PC-3 (cell line): ENCODE measurements at regions not wholly inside any gene's neighbourhood (a gene's known extent, or its start where the extent isn't known, plus 50 kb on each side); places are given as distances from the start of the nearest gene placed in this dataset.

Experiments used
- ATAC-seq: fragments of 200-7000 bp; cut with Tn5 transposase; 2 replicates; pipeline ENCODE4 v1.9.1; 2020; ENCODE audit warnings: mild to moderate bottlenecking, moderate library complexity
- BruUV-seq: library from RNA; stranded (reverse); fragments of 400-500 nt; replicated peaks from 2 replicates; lab custom pipeline; 2021; lab: Mats Ljungman, UMichigan
- CTCF ChIA-PET: fragments of 300-600 bp; sonication (Branson Sonifier 250); formaldehyde crosslinking; loops from one replicate; lab custom pipeline; 2022; ENCODE audit warnings: antibody characterized with exemption; lab: Charles Lee
- POLR2A ChIA-PET: fragments of 300-600 bp; sonication (Branson Sonifier 250); formaldehyde crosslinking; loops from one replicate; lab custom pipeline; 2022; ENCODE audit warnings: antibody characterized with exemption; ENCODE audit not compliant: unreplicated experiment; lab: Charles Lee
- DNase-seq: peaks from one replicate; pipeline ENCODE4 v3.0.0-alpha.2; 2015
- H2AFZ ChIP-seq: fragments of 300-600 bp; sonication (generic); 2 replicates; pipeline ENCODE4 v1.6.0; 2016; ENCODE audit warnings: antibody characterized with exemption, low read length
- H3F3A ChIP-seq: fragments of 300-600 bp; sonication (generic); one replicate; pipeline ENCODE4 v1.6.0; 2017; ENCODE audit warnings: antibody characterized with exemption, low read length, control low read depth, mild to moderate bottlenecking; ENCODE audit not compliant: unreplicated experiment
- H3K27ac ChIP-seq: fragments of 300-600 bp; sonication (generic); 2 replicates; pipeline ENCODE4 v1.5.1; 2016; ENCODE audit warnings: mild to moderate bottlenecking, low read length
- H3K27me3 ChIP-seq: fragments of 300-600 bp; sonication (generic); 2 replicates; pipeline ENCODE4 v1.6.1; 2016; ENCODE audit warnings: low read length, mixed read lengths
- H3K36me3 ChIP-seq: fragments of 300-600 bp; sonication (generic); 2 replicates; pipeline ENCODE4 v1.6.1; 2016; ENCODE audit warnings: low read depth, mixed run types, low read length, mixed read lengths
- H3K4me1 ChIP-seq: fragments of 300-600 bp; sonication (generic); 2 replicates; pipeline ENCODE4 v1.5.1; 2016; ENCODE audit warnings: low read length; ENCODE audit not compliant: insufficient read depth
- H3K4me2 ChIP-seq: fragments of 300-600 bp; sonication (generic); 2 replicates; pipeline ENCODE4 v1.6.0; 2016; ENCODE audit warnings: low read length
- H3K4me3 ChIP-seq: fragments of 300-600 bp; sonication (generic); 2 replicates; pipeline ENCODE4 v1.5.1; 2016; ENCODE audit warnings: mild to moderate bottlenecking, low read length, mixed read lengths
- H3K79me2 ChIP-seq: fragments of 300-600 bp; sonication (generic); 2 replicates; pipeline ENCODE4 v1.6.1; 2017; ENCODE audit warnings: low read length, mixed read lengths
- H3K9ac ChIP-seq: fragments of 300-600 bp; sonication (generic); 2 replicates; pipeline ENCODE4 v1.6.0; 2016; ENCODE audit warnings: mild to moderate bottlenecking, low read length
- H3K9me2 ChIP-seq: fragments of 300-600 bp; sonication (generic); replicated peaks from 2 replicates; pipeline ENCODE4 v1.6.1; 2016; ENCODE audit warnings: mixed run types, low read length, mixed read lengths
- H3K9me3 ChIP-seq: fragments of 300-600 bp; sonication (generic); 2 replicates; pipeline ENCODE4 v1.6.1; 2016; ENCODE audit warnings: low read length, mixed read lengths
- H4K20me1 ChIP-seq: fragments of 300-600 bp; sonication (generic); 2 replicates; pipeline ENCODE4 v1.6.1; 2016; ENCODE audit warnings: low read length, mixed read lengths
- EZH2 ChIP-seq: fragments of 300-600 bp; sonication (generic); IDR thresholded peaks from one replicate; pipeline ENCODE4 v1.6.1; 2017; ENCODE audit warnings: antibody characterized with exemption, mild to moderate bottlenecking, low read length; ENCODE audit not compliant: unreplicated experiment
- EZH2phosphoT487 ChIP-seq: fragments of 300-600 bp; sonication (generic); IDR thresholded peaks from 2 replicates; pipeline ENCODE4 v1.6.1; 2018; ENCODE audit warnings: mild to moderate bottlenecking, antibody characterized with exemption, low read length, borderline replicate concordance
- intact Hi-C: fragments of 100-400 bp; cut with micrococcal nuclease; formaldehyde crosslinking; loops from 2 replicates; pipeline ENCODE4 v1.9.0; 2023
- TF ChIP-seq, protein P1 (sequence below): fragments of 300-600 bp; sonication (generic); conservative IDR thresholded peaks from 2 replicates; pipeline ENCODE4 v1.5.1; 2017; ENCODE audit warnings: antibody characterized with exemption, low read depth, mild to moderate bottlenecking, low read length

DNA sequence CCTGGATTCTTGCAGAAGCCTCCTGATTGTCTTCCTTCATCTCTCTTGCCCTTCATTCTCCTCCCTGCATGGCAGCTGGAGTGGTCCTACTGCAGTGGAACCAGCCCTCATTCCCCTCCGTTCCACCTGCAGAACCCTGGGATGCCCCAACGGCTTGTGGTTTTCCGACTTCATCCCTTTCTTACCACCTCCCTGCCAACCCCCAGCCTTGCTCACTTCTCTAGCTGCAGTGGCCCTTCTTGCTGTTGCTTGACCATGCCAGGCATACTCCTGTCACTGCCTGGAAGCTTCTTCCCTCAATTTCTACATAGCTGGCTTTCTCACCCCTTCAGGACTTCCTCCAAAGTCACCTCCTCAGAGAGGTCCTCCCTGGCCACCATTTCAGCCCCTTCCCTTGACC, 123.3 kb downstream of the BEGAIN start:
- no TSS peak for BruUV-seq
- H3K27me3 ChIP-seq: no peaks in the 10 kb centered on the region
- intact Hi-C loops: no loop called here
- no peak overlapping the region for H3K9ac ChIP-seq
- no peak overlapping the region for H3K27ac ChIP-seq
- no peak overlapping the region for H3K4me3 ChIP-seq
- ChIA-PET CTCF (no interaction called here), POLR2A (no interaction called here)
- H3K36me3 ChIP-seq: no peaks in the 10 kb centered on the region
- no peaks in the 10 kb centered on the region for H3K4me1 ChIP-seq
- no peak for TF ChIP-seq EZH2phosphoT487
- TF ChIP-seq, protein P1, sequence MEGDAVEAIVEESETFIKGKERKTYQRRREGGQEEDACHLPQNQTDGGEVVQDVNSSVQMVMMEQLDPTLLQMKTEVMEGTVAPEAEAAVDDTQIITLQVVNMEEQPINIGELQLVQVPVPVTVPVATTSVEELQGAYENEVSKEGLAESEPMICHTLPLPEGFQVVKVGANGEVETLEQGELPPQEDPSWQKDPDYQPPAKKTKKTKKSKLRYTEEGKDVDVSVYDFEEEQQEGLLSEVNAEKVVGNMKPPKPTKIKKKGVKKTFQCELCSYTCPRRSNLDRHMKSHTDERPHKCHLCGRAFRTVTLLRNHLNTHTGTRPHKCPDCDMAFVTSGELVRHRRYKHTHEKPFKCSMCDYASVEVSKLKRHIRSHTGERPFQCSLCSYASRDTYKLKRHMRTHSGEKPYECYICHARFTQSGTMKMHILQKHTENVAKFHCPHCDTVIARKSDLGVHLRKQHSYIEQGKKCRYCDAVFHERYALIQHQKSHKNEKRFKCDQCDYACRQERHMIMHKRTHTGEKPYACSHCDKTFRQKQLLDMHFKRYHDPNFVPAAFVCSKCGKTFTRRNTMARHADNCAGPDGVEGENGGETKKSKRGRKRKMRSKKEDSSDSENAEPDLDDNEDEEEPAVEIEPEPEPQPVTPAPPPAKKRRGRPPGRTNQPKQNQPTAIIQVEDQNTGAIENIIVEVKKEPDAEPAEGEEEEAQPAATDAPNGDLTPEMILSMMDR: no peak
- DNase-seq: no peak
- H3F3A ChIP-seq: no peaks in the 10 kb centered on the region
- H3K9me3 ChIP-seq: no peaks in the 10 kb centered on the region
- ATAC-seq: no peak
- H3K4me2 ChIP-seq: no peak overlapping the region
- H2AFZ ChIP-seq: no peak overlapping the region
- no peaks in the 10 kb centered on the region for H3K9me2 ChIP-seq
- H4K20me1 ChIP-seq: no peaks in the 10 kb centered on the region
- no peaks in the 10 kb centered on the region for H3K79me2 ChIP-seq

DNA sequence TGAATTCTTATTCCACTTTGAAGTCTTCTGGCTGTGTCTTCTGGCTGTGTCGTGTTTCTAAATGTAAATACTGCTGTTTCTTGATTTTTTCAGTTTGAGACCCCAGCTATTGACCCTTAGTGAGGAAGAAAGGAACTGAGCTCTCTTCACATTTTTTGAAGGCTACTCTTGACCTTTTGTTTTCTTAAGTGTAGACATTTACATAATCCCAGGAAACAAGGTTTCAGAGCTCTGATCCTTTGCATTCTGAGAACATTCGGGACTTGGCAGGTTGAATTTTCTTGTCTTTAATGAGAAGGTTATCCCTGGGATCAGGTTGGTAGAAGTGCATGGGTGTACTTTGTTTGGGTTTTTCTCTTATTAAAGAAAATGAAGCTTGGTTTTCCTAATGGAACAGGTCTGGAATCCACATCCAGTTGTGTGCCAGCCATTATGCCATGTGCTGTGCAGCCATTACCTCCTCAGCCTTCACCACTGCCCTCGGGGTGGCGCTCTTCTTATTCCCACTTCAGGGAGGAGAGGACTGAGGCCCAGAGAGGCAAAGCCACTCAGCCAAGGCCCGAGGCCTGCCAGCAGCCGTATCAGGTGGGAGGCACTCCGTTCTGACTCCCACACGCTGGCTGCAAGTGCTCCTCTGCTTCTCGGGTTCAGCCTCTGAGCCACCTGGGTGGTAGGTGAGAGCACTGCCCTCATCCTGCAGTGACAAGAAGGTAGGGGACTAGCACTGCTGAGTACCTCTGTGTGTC, 120.9 kb downstream of the BEGAIN start:
- Histone ChIP-seq H3K9me3 (no peaks in the 10 kb centered on the region), H3K36me3 (no peaks in the 10 kb centered on the region), H3K9me2 (no peaks in the 10 kb centered on the region), H3K4me1 (peaks cover 6% of the 10 kb centered on the region), H3K27me3 (no peaks in the 10 kb centered on the region), H3K9ac (no peak overlapping the region), H3K4me2 (no peak overlapping the region), H3F3A (no peaks in the 10 kb centered on the region), H4K20me1 (no peaks in the 10 kb centered on the region), H3K79me2 (no peaks in the 10 kb centered on the region), H2AFZ (no peak overlapping the region), H3K27ac (no peak overlapping the region), H3K4me3 (no peak overlapping the region)
- no peak for DNase-seq
- CTCF ChIA-PET: no interaction called here
- POLR2A ChIA-PET: no interaction called here
- intact Hi-C loops: no loop called here
- TF ChIP-seq, protein P1: no peak
- TF ChIP-seq EZH2phosphoT487 (no peak), EZH2 (no peak)
- ATAC-seq: no peak
- BruUV-seq: no TSS peak

DNA sequence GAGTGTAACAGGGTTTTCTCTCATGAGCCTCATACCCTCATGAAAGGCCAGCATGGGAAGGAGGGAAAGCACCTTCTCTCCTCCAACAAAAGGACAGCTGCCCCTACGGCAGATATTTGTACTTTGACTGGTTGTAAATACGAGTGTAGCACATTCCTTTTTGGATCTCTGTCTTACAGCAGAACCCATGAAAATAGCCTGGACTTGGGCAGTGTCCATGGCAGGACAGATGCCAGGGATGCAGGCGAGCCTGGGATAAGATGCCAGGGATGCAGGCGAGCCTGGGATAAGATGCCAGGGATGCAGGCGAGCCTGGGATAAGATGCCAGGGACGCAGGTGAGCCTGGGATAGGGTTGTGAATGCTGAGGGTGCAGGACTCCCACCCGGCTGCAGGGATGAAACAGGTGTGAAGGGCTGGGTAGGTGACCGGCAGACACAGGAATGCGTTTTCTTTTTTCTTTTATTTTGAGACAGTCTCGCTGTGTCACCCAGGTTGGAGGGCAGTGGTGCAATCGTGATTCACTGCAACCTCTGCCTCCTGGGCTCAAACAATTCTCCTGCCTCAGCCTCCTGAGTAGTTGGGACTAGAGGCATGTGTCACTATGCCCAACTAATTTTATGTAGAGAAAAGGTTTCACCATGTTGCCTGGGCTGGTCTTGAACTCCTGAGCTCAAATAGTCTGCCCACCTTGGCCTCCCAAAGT, 120.0 kb downstream of the BEGAIN start:
- TF ChIP-seq EZH2phosphoT487 (no peak), EZH2 (no peak)
- TF ChIP-seq, protein P1: no peak
- H4K20me1 ChIP-seq: no peaks in the 10 kb centered on the region

More for the DNA sequence above, 120.0 kb downstream of the BEGAIN start:
- H3K9me2 ChIP-seq: no peaks in the 10 kb centered on the region
- ATAC-seq: no peak
- H2AFZ ChIP-seq: no peak overlapping the region
- no peaks in the 10 kb centered on the region for H3K27me3 ChIP-seq
- no peak overlapping the region for H3K4me3 ChIP-seq
- H3K79me2 ChIP-seq: no peaks in the 10 kb centered on the region
- no peak overlapping the region for H3K4me2 ChIP-seq
- no peak overlapping the region for H3K9ac ChIP-seq
- ChIA-PET POLR2A (no interaction called here), CTCF (no interaction called here)
- no peak overlapping the region for H3K27ac ChIP-seq
- no peak for DNase-seq
- H3K9me3 ChIP-seq: no peaks in the 10 kb centered on the region
- intact Hi-C loops: no loop called here
- peaks cover 15% of the 10 kb centered on the region for H3K4me1 ChIP-seq
- no peaks in the 10 kb centered on the region for H3K36me3 ChIP-seq
- no TSS peak for BruUV-seq
- no peaks in the 10 kb centered on the region for H3F3A ChIP-seq
